GM12878 (cell line): ENCODE measurements at regions not wholly inside any gene's neighbourhood (a gene's known extent, or its start where the extent isn't known, plus 50 kb on each side); places are given as distances from the start of the nearest gene placed in this dataset.

Experiments used
- ATAC-seq: fragments of 200-7000 bp; cut with Tn5 transposase; 3 replicates; pipeline ENCODE4 v1.9.1; 2020; ENCODE audit warnings: mild to moderate bottlenecking, moderate library complexity
- BruUV-seq: library from RNA; stranded (reverse); fragments of 400-500 nt; replicated peaks from 2 replicates; lab custom pipeline; 2021; lab: Mats Ljungman, UMichigan
- CTCF ChIA-PET: fragments of 300-600 bp; sonication (Branson Sonifier 250); formaldehyde crosslinking; extraction: SDS; loops from one replicate; lab custom pipeline; 2021; ENCODE audit warnings: inconsistent platforms; lab: Yijun Ruan, JAX
- POLR2A ChIA-PET: fragments of 350-600 bp; formaldehyde crosslinking; extraction: SDS; loops from one replicate; lab custom pipeline; 2021; ENCODE audit warnings: inconsistent platforms; lab: Charles Lee
- RAD21 ChIA-PET: fragments of 300-600 bp; sonication (Branson Sonifier 250); formaldehyde crosslinking; loops from one replicate; lab custom pipeline; 2023; ENCODE audit warnings: antibody characterized with exemption; ENCODE audit not compliant: unreplicated experiment; lab: Charles Lee
- SMC1A ChIA-PET: fragments of 300-600 bp; sonication (Branson Sonifier 250); formaldehyde crosslinking; loops from one replicate; lab custom pipeline; 2023; ENCODE audit not compliant: unreplicated experiment, uncharacterized antibody; lab: Charles Lee
- DNase-seq: peaks from one replicate; pipeline ENCODE4 v3.0.0-alpha.2; 2011; ENCODE audit warnings: low read depth, low spot score
- FAIRE-seq: peaks from 3 replicates; lab custom pipeline; 2011; peaks lifted over from hg19 to GRCh38; lab: Jason Lieb, UNC
- H2AFZ ChIP-seq: 2 replicates; pipeline ENCODE4 v1.6.0; 2011; ENCODE audit warnings: low read depth, low read length, control low read depth; ENCODE audit not compliant: control insufficient read depth
- H3K27ac ChIP-seq: 2 replicates; pipeline ENCODE4 v1.5.1; 2011; ENCODE audit warnings: control low read depth; ENCODE audit not compliant: control insufficient read depth, insufficient read depth
- H3K27me3 ChIP-seq, 2 experiments: replicated peaks in 1 of 2; 2 replicates each; pipeline versions ENCODE4 v1.6.0 to v1.6.1; 2011; ENCODE audit warnings: low read length in 1 of 2; ENCODE audit not compliant: control insufficient read depth in 2 of 2, insufficient read depth in 2 of 2
- H3K36me3 ChIP-seq, 2 experiments: 2 replicates each; pipeline ENCODE4 v1.5.1; 2011; ENCODE audit warnings: low read length in 1 of 2; ENCODE audit not compliant: control insufficient read depth in 2 of 2, insufficient read depth in 2 of 2
- H3K4me1 ChIP-seq: 2 replicates; pipeline ENCODE4 v1.6.1; 2011; ENCODE audit warnings: mild to moderate bottlenecking, low read length, moderate library complexity, mixed read lengths; ENCODE audit not compliant: control insufficient read depth, insufficient read depth
- H3K4me2 ChIP-seq: 2 replicates; pipeline ENCODE4 v1.6.0; 2011; ENCODE audit warnings: control low read depth; ENCODE audit not compliant: control insufficient read depth, insufficient read depth
- H3K4me3 ChIP-seq: fragments of 200-600 bp; sonication (generic); 2 replicates; pipeline ENCODE4 v1.5.1; 2016
- H3K79me2 ChIP-seq: 2 replicates; pipeline ENCODE4 v1.6.0; 2011; ENCODE audit warnings: low read length; ENCODE audit not compliant: control insufficient read depth, insufficient read depth
- H3K9ac ChIP-seq: 2 replicates; pipeline ENCODE4 v1.8.0; 2011; ENCODE audit warnings: low read length, control low read depth, mixed read lengths; ENCODE audit not compliant: control insufficient read depth, insufficient read depth
- H3K9me3 ChIP-seq: replicated peaks from 3 replicates; pipeline ENCODE4 v1.5.1; 2011; ENCODE audit warnings: mild to moderate bottlenecking, low read length; ENCODE audit not compliant: control insufficient read depth, insufficient read depth
- H4K20me1 ChIP-seq: 2 replicates; pipeline ENCODE4 v1.6.0; 2011; ENCODE audit not compliant: control insufficient read depth, insufficient read depth
- BACH1 ChIP-seq: fragments of 450-650 bp; IDR thresholded peaks from 2 replicates; pipeline ENCODE4 v1.6.1; 2017; ENCODE audit warnings: mild to moderate bottlenecking, borderline replicate concordance
- BCLAF1 ChIP-seq: fragments of 450-650 bp; IDR thresholded peaks from 2 replicates; pipeline ENCODE4 v1.6.1; 2017; ENCODE audit warnings: antibody characterized with exemption, mild to moderate bottlenecking, moderate library complexity
- BHLHE40 ChIP-seq, 2 experiments: fragments of 450-650 bp in 1 of 2; IDR thresholded peaks; 2 replicates each; pipeline ENCODE4 v1.6.1; 2011 to 2017; ENCODE audit warnings: low read depth in 2 of 2, borderline replicate concordance in 1 of 2, improper control_type of control experiment in 1 of 2, low read length in 1 of 2, mild to moderate bottlenecking in 1 of 2
- CEBPB ChIP-seq, 2 experiments: fragments of 150-350 bp in 1 of 2; IDR thresholded peaks; 2 replicates each; pipeline ENCODE4 v1.6.1; 2012 to 2014; ENCODE audit warnings: low read depth in 2 of 2, low read length in 2 of 2, borderline replicate concordance in 1 of 2, inconsistent platforms in 1 of 2
- E4F1 ChIP-seq: fragments of 450-650 bp; IDR thresholded peaks from 2 replicates; pipeline ENCODE4 v1.6.1; 2018; ENCODE audit warnings: borderline replicate concordance, mild to moderate bottlenecking; ENCODE audit not compliant: partially characterized antibody
- FOXK2 ChIP-seq: fragments of 450-650 bp; IDR thresholded peaks from 2 replicates; pipeline ENCODE4 v1.6.1; 2017; ENCODE audit warnings: mild to moderate bottlenecking, moderate library complexity
- IRF3 ChIP-seq: fragments of 450-650 bp; IDR thresholded peaks from 2 replicates; pipeline ENCODE4 v1.6.1; 2014; ENCODE audit warnings: mild to moderate bottlenecking
- KDM1A ChIP-seq: fragments of 200-600 bp; sonication (generic); IDR thresholded peaks from 2 replicates; pipeline ENCODE4 v1.6.1; 2016; ENCODE audit warnings: borderline replicate concordance
- SMAD5 ChIP-seq: IDR thresholded peaks from 2 replicates; pipeline ENCODE4 v1.6.1; 2016; ENCODE audit warnings: antibody characterized with exemption, low read depth
- SPI1 ChIP-seq: IDR thresholded peaks from 2 replicates; pipeline ENCODE4 v1.6.1; 2011; ENCODE audit warnings: low read depth, mild to moderate bottlenecking, low read length, moderate library complexity, borderline replicate concordance; ENCODE audit not compliant: insufficient read depth
- SREBF2 ChIP-seq: IDR thresholded peaks from 2 replicates; pipeline ENCODE4 v1.6.1; 2012; ENCODE audit warnings: mild to moderate bottlenecking, low read length
- WGBS: methylation state at CpG from one replicate; pipeline ENCODE4 v1.1.6; 2016; ENCODE audit warnings: low lambda C conversion rate; ENCODE audit not compliant: insufficient replicate concordance, insufficient coverage; ENCODE audit errors: missing lambda C conversion rate; 5-methylcytosine and 5-hydroxymethylcytosine counted together
- in situ Hi-C: fragments of 300-500 bp; cut with MboI; formaldehyde crosslinking; loops from 9 replicates; pipeline ENCODE4 v1.14.3; 2018; ENCODE audit warnings: mixed read lengths
- intact Hi-C: fragments of 100-400 bp; cut with micrococcal nuclease; formaldehyde crosslinking; loops from one replicate; pipeline ENCODE4 v1.14.2; 2022; ENCODE audit not compliant: unreplicated experiment

GRCh38 chr16:65702707-65703402 lies 581.0 kb upstream of the CDH11 start:
- Histone ChIP-seq H2AFZ (no peak overlapping the region), H3K9me3 (no peaks in the 10 kb centered on the region), H3K79me2 (no peaks in the 10 kb centered on the region), H3K4me3 (no peak overlapping the region), H3K27me3 (no peaks in the 10 kb centered on the region), H3K36me3 (no peaks in the 10 kb centered on the region), H3K27ac (no peak overlapping the region), H4K20me1 (no peaks in the 10 kb centered on the region), H3K4me2 (no peak overlapping the region), H3K9ac (no peak overlapping the region), H3K4me1 (no peaks in the 10 kb centered on the region)
- ChIA-PET CTCF (no interaction called here), RAD21 (no interaction called here), POLR2A (no interaction called here), SMC1A (no interaction called here)
- BruUV-seq = no TSS peak
- in situ Hi-C loops (no loop called here), intact Hi-C loops (no loop called here)
- ATAC-seq (no peak), DNase-seq (no peak), FAIRE-seq (no peak)
- no peak for TF ChIP-seq SPI1
- TF ChIP-seq CEBPB (IDR thresholded peaks at IDR 0.05; ENCODE audit: borderline replicate concordance in 1 of 2, low read depth in 2 of 2, low read length in 2 of 2) = no peak
- no peak for TF ChIP-seq FOXK2
- TF ChIP-seq IRF3 = no peak
- WGBS = 26% methylated on average over 8 of the region's 8 CpGs

GRCh38 chr16:65700596-65700995 lies 578.7 kb upstream of the CDH11 start:
- no peak overlapping the region for H3K4me3 ChIP-seq
- H3K36me3 ChIP-seq = no peaks in the 10 kb centered on the region
- RAD21 ChIA-PET = no interaction called here
- in situ Hi-C loops (no loop called here), intact Hi-C loops (no loop called here)
- H3K4me1 ChIP-seq = no peaks in the 10 kb centered on the region
- FAIRE-seq = no peak
- H4K20me1 ChIP-seq = no peaks in the 10 kb centered on the region
- POLR2A ChIA-PET = no interaction called here
- H3K9ac ChIP-seq = no peak overlapping the region
- no peak overlapping the region for H3K4me2 ChIP-seq
- no peaks in the 10 kb centered on the region for H3K9me3 ChIP-seq
- SMC1A ChIA-PET = no interaction called here
- 0% methylated on average over 2 of the region's 2 CpGs for WGBS
- no peaks in the 10 kb centered on the region for H3K79me2 ChIP-seq
- no peak overlapping the region for H3K27ac ChIP-seq
- DNase-seq = no peak
- BruUV-seq = no TSS peak
- no peaks in the 10 kb centered on the region for H3K27me3 ChIP-seq
- no peak for ATAC-seq
- H2AFZ ChIP-seq = no peak overlapping the region
- CTCF ChIA-PET = no interaction called here
- TF ChIP-seq KDM1A (no peak), BHLHE40 (IDR thresholded peaks at IDR 0.05; ENCODE audit: borderline replicate concordance in 1 of 2, low read depth in 2 of 2, low read length in 1 of 2) (no peak), E4F1 (no peak), SMAD5 (no peak), BCLAF1 (no peak), SREBF2 (no peak), BACH1 (no peak)
